ENCODE measurements at regions not wholly inside any gene's neighbourhood (a gene's known extent, or its start where the extent isn't known, plus 50 kb on each side); places are given as distances from the start of the nearest gene placed in this dataset.

DNA sequence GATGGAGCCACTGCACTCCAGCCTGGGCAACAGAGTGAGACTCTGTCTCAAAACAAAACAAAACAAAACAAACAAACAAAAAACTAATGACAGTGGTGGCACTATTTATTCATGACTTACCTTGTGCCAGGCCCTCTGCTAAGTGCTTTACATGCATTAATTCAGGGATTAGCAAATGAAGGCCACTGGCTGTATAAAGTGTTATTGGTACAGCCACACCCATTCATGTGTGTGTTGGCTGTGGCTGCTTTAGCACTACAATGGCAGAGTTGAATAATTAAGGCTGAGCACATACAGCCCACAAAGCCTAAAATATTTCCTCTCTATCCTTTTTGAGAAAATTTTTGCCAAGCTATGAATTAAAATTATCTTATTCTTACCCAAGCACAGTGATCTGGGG is 531.8 kb upstream of the CDH5 start:
- Histone ChIP-seq H3K9me2 (replicated peaks; ENCODE audit: insufficient read depth, low read length) (no peaks in the 10 kb centered on the region), H3K9ac (ENCODE audit: low read length) (no peak overlapping the region), H3K36me3 (ENCODE audit: insufficient read depth, low read length) (no peaks in the 10 kb centered on the region), H3K27ac (ENCODE audit: low read length) (no peak overlapping the region), H4K20me1 (ENCODE audit: insufficient read depth, low read depth, low read length) (no peaks in the 10 kb centered on the region), H3K4me1 (ENCODE audit: low read length) (no peaks in the 10 kb centered on the region), H3K79me2 (ENCODE audit: low read length) (no peaks in the 10 kb centered on the region), H3K9me3 (ENCODE audit: low read length) (no peaks in the 10 kb centered on the region), H2AFZ (ENCODE audit: low read length) (no peak overlapping the region), H3K4me2 (ENCODE audit: low read depth, low read length, poor library complexity, severe bottlenecking) (no peak overlapping the region), H3K4me3 (ENCODE audit: low read length) (no peak overlapping the region), H3K27me3 (ENCODE audit: low read length) (no peaks in the 10 kb centered on the region)
- DNase-seq, result no peak

DNA sequence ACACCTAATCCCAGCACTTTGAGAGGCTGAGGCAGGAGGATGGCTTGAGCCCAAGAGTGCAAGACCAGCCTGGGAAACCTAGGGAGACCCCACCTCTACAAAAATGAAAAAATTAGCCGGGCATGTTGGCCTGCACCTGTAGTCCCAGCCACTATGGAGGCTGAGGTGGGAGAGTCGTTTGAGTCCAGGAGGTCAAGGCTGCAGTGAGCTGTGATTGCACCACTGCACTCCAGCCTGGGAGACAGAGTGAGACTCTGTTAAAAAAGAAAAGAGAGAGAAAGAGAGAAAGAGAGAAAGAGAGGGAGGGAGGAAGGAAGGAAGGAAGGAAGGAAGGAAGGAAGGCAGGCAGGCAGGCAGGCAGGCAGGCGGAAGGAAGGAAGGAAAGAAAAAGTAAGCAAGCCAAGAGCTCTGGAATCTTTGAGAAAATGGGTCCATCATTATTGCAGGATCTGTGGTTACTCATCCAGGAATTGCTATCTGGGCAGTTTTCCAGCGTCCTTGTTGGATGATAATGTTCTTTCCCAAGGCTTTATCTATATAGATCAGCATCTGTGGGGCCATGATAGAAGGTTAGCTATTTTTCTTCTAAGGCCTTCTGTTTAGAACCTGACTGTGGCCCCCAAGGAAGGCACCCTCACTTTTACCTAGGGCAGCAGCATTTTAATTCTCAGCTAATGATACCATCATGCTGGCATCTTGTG is 533.2 kb upstream of the CDH5 start:
- Histone ChIP-seq H3K4me2 (ENCODE audit: low read depth, low read length, poor library complexity, severe bottlenecking) (no peak overlapping the region), H2AFZ (ENCODE audit: low read length) (no peak overlapping the region), H3K36me3 (ENCODE audit: insufficient read depth, low read length) (no peaks in the 10 kb centered on the region), H3K9me3 (ENCODE audit: low read length) (no peaks in the 10 kb centered on the region), H3K27ac (ENCODE audit: low read length) (no peak overlapping the region), H3K9ac (ENCODE audit: low read length) (no peak overlapping the region), H3K4me3 (ENCODE audit: low read length) (no peak overlapping the region), H3K79me2 (ENCODE audit: low read length) (no peaks in the 10 kb centered on the region), H3K4me1 (ENCODE audit: low read length) (no peaks in the 10 kb centered on the region), H3K27me3 (ENCODE audit: low read length) (no peaks in the 10 kb centered on the region), H3K9me2 (replicated peaks; ENCODE audit: insufficient read depth, low read length) (no peaks in the 10 kb centered on the region), H4K20me1 (ENCODE audit: insufficient read depth, low read depth, low read length) (no peaks in the 10 kb centered on the region)
- no peak for DNase-seq

DNA sequence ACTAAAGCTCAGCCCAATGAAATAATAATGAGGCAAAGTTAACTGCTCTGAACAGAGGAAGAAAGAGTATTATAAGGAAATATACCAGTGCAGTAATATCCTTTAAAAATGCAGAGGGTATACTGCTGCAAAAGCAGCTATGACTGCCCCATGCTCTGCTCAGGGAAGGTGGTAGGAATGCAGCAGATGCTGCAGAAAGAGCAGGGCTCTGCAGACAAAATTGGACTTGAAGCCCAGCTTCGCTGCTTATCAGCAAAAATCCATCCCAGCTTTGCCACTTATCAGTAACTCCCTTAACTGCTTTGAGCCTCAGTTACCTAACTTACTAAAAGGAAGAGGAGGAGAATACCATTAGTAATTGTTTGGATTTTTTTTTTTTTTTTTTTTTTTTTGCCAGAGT is 533.8 kb upstream of the CDH5 start:
- Histone ChIP-seq H4K20me1 (ENCODE audit: insufficient read depth, low read depth, low read length) (no peaks in the 10 kb centered on the region), H3K9me2 (replicated peaks; ENCODE audit: insufficient read depth, low read length) (no peaks in the 10 kb centered on the region)

DNA sequence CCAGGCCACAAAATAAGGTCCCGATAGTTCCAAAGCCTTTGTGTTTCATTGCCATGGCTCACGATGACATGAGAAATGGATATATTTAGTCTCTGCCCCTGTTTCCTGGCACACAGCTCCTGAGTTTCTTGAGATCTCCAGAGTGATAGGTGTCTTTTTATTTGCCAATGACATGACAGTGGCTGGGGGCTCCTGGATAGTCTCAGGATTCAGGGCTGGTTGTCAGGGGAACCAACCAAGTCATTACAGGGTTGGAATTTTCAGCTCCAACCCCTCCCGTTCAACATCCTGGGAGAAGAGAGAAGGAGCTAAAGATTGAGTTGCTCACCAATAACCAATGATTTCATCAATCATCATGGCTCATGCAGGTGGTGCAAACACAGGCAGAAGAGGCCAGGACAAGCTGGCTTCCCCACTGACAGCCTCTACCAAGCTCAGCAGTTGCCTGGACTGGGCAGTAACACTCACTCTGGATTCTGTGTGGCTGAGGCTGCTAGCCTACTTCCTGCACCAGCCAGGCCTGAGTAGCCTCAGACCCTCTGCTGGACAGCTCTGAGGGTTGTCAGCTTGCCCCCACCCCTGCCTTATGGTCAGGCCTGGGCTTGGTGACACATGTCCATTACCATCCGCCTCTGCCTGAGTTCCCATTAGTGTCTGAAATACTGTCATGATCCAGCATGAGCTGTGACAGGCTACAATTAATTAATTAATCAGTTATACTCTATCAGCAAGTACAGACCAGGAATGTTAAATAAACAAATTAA is 534.4 kb upstream of the CDH5 start:
- Histone ChIP-seq H3K9me2 (replicated peaks; ENCODE audit: insufficient read depth, low read length) (no peaks in the 10 kb centered on the region), H2AFZ (ENCODE audit: low read length) (no peak overlapping the region), H3K36me3 (ENCODE audit: insufficient read depth, low read length) (no peaks in the 10 kb centered on the region), H3K9ac (ENCODE audit: low read length) (no peak overlapping the region), H3K27me3 (ENCODE audit: low read length) (no peaks in the 10 kb centered on the region), H3K4me1 (ENCODE audit: low read length) (no peaks in the 10 kb centered on the region), H3K9me3 (ENCODE audit: low read length) (no peaks in the 10 kb centered on the region), H3K27ac (ENCODE audit: low read length) (no peak overlapping the region), H4K20me1 (ENCODE audit: insufficient read depth, low read depth, low read length) (no peaks in the 10 kb centered on the region), H3K4me3 (ENCODE audit: low read length) (no peak overlapping the region), H3K79me2 (ENCODE audit: low read length) (no peaks in the 10 kb centered on the region), H3K4me2 (ENCODE audit: low read depth, low read length, poor library complexity, severe bottlenecking) (no peak overlapping the region)
- no peak for DNase-seq

More for the DNA sequence above, 533.8 kb upstream of the CDH5 start:
- no peak for DNase-seq
- Histone ChIP-seq H3K9me3 (ENCODE audit: low read length) (no peaks in the 10 kb centered on the region), H3K4me2 (ENCODE audit: low read depth, low read length, poor library complexity, severe bottlenecking) (no peak overlapping the region), H3K27ac (ENCODE audit: low read length) (no peak overlapping the region), H2AFZ (ENCODE audit: low read length) (no peak overlapping the region), H3K27me3 (ENCODE audit: low read length) (no peaks in the 10 kb centered on the region), H3K9ac (ENCODE audit: low read length) (no peak overlapping the region), H3K79me2 (ENCODE audit: low read length) (no peaks in the 10 kb centered on the region), H3K4me1 (ENCODE audit: low read length) (no peaks in the 10 kb centered on the region), H3K36me3 (ENCODE audit: insufficient read depth, low read length) (no peaks in the 10 kb centered on the region), H3K4me3 (ENCODE audit: low read length) (no peak overlapping the region)

DNA sequence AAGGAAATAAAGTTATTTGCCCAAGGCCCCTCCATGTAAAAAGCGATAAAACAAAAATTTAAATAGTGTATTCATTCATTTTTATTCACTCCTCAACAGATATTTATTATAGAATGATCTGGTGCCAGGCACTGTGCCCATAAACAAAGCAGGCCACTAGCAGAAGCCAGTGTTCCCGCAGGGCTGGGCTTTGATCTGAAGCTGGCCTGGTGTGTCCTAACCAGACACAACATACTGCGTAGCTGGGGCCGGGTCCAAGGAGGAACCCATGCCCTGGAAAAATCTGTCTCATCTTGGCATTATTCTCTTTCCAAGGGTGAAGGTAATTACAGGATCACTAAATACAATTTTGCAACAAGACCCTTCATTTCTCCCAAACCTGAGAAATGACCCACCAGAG is 537.4 kb upstream of the CDH5 start:
- no peak for DNase-seq
- H3K4me1 ChIP-seq (ENCODE audit: low read length), result no peaks in the 10 kb centered on the region
- H3K4me2 ChIP-seq (ENCODE audit: low read depth, low read length, poor library complexity, severe bottlenecking), result no peak overlapping the region
- no peaks in the 10 kb centered on the region for H3K36me3 ChIP-seq (ENCODE audit: insufficient read depth, low read length)
- H3K4me3 ChIP-seq (ENCODE audit: low read length), result no peak overlapping the region
- no peaks in the 10 kb centered on the region for H3K27me3 ChIP-seq (ENCODE audit: low read length)
- no peaks in the 10 kb centered on the region for H3K79me2 ChIP-seq (ENCODE audit: low read length)
- H2AFZ ChIP-seq (ENCODE audit: low read length), result no peak overlapping the region
- H4K20me1 ChIP-seq (ENCODE audit: insufficient read depth, low read depth, low read length), result no peaks in the 10 kb centered on the region
- H3K27ac ChIP-seq (ENCODE audit: low read length), result no peak overlapping the region
- no peaks in the 10 kb centered on the region for H3K9me2 ChIP-seq (replicated peaks; ENCODE audit: insufficient read depth, low read length)
- H3K9ac ChIP-seq (ENCODE audit: low read length), result no peak overlapping the region
- H3K9me3 ChIP-seq (ENCODE audit: low read length), result no peaks in the 10 kb centered on the region

DNA sequence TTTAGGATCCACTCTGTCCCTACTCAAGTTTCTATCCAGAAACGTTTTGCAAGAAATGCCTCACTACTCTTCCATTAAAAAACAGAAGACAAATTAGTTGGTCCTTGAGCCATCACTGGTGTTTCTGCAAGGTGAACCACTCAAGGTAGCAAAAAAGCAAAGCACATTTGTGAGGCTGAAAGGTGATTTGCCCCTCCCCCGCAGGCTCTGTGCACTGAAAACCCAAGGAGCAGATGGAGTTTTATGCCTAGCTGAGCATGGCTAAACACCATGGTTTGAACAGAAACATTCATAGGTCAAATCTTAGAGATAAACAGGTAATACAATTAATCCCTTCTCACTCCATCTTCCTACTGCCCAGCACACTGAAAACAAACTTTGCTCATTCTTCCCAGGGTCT is 538.2 kb upstream of the CDH5 start:
- no peak overlapping the region for H3K4me3 ChIP-seq (ENCODE audit: low read length)
- H3K27me3 ChIP-seq (ENCODE audit: low read length), result no peaks in the 10 kb centered on the region
- no peaks in the 10 kb centered on the region for H3K36me3 ChIP-seq (ENCODE audit: insufficient read depth, low read length)

DNA sequence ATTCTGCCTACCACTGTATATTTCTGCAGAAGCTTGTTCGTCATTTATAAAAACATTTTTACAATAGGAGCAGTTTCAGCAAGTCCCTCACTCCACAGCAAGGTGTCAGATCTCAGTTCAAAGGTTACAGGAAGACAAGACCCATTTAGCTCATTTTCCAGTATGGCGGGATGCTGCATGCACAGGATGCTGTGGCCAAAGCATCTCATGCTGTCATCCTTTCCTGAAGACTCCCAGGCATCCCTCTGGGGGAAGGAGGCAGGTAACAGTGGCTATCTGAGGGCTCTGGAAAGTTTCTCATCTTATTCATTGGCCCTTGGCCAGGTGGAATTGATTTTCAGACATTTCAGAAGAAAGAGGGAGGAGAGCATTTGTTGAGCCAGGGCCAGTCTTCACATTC is 539.3 kb upstream of the CDH5 start:
- Histone ChIP-seq H3K27me3 (ENCODE audit: low read length) (no peaks in the 10 kb centered on the region), H3K9me2 (replicated peaks; ENCODE audit: insufficient read depth, low read length) (no peaks in the 10 kb centered on the region), H3K36me3 (ENCODE audit: insufficient read depth, low read length) (no peaks in the 10 kb centered on the region), H3K4me2 (ENCODE audit: low read depth, low read length, poor library complexity, severe bottlenecking) (no peak overlapping the region), H3K4me3 (ENCODE audit: low read length) (no peak overlapping the region), H3K9ac (ENCODE audit: low read length) (no peak overlapping the region), H4K20me1 (ENCODE audit: insufficient read depth, low read depth, low read length) (no peaks in the 10 kb centered on the region), H3K9me3 (ENCODE audit: low read length) (no peaks in the 10 kb centered on the region), H2AFZ (ENCODE audit: low read length) (no peak overlapping the region), H3K27ac (ENCODE audit: low read length) (no peak overlapping the region), H3K79me2 (ENCODE audit: low read length) (no peaks in the 10 kb centered on the region), H3K4me1 (ENCODE audit: low read length) (no peaks in the 10 kb centered on the region)
- no peak for DNase-seq

More for the DNA sequence above, 538.2 kb upstream of the CDH5 start:
- DNase-seq, result no peak
- Histone ChIP-seq H3K4me1 (ENCODE audit: low read length) (no peaks in the 10 kb centered on the region), H3K9ac (ENCODE audit: low read length) (no peak overlapping the region), H3K9me2 (replicated peaks; ENCODE audit: insufficient read depth, low read length) (no peaks in the 10 kb centered on the region), H3K79me2 (ENCODE audit: low read length) (no peaks in the 10 kb centered on the region), H2AFZ (ENCODE audit: low read length) (no peak overlapping the region), H3K27ac (ENCODE audit: low read length) (no peak overlapping the region), H3K4me2 (ENCODE audit: low read depth, low read length, poor library complexity, severe bottlenecking) (no peak overlapping the region), H4K20me1 (ENCODE audit: insufficient read depth, low read depth, low read length) (no peaks in the 10 kb centered on the region), H3K9me3 (ENCODE audit: low read length) (no peaks in the 10 kb centered on the region)

DNA sequence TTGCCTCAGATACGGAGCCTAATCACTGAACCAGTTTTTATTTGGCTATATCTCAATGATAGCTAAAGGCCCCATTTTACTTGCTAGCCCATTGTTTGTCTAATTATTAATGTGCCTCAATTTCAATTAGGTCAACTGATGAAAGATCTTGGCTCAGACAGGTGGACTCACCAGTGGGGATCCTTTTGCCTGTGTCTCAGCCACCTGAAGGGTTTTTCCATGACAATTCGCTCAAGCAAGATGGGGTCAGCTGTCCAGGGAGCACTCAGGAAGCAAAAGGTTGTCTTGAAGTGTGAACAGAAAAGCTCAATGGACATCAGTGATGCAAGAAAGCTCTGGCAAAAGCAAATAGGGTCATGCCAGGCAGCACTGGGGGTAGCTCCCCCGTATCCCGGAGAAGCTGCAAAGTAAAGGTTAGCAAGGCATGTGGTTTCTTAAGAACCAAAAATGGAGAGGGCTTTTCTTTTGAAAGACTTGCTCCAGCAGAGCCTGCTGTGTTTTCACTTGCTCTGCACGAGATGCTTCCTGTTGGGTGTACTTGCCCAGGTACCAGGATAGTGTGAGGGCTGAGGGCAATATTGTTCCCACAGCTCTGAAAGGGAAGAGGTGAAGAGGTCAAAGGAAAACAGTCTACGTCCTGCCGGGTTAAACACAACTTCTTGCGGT is 541.2 kb upstream of the CDH5 start:
- no peaks in the 10 kb centered on the region for H3K36me3 ChIP-seq (ENCODE audit: insufficient read depth, low read length)

More for the DNA sequence above, 541.2 kb upstream of the CDH5 start:
- no peaks in the 10 kb centered on the region for H3K79me2 ChIP-seq (ENCODE audit: low read length)
- no peak overlapping the region for H3K4me2 ChIP-seq (ENCODE audit: low read depth, low read length, poor library complexity, severe bottlenecking)
- no peak overlapping the region for H2AFZ ChIP-seq (ENCODE audit: low read length)
- no peak overlapping the region for H3K9ac ChIP-seq (ENCODE audit: low read length)
- no peak for DNase-seq
- no peaks in the 10 kb centered on the region for H4K20me1 ChIP-seq (ENCODE audit: insufficient read depth, low read depth, low read length)
- H3K9me3 ChIP-seq (ENCODE audit: low read length), result no peaks in the 10 kb centered on the region
- H3K4me1 ChIP-seq (ENCODE audit: low read length), result no peaks in the 10 kb centered on the region
- H3K27me3 ChIP-seq (ENCODE audit: low read length), result no peaks in the 10 kb centered on the region
- no peak overlapping the region for H3K27ac ChIP-seq (ENCODE audit: low read length)
- no peaks in the 10 kb centered on the region for H3K9me2 ChIP-seq (replicated peaks; ENCODE audit: insufficient read depth, low read length)
- H3K4me3 ChIP-seq (ENCODE audit: low read length), result no peak overlapping the region

All from Karpas-422 (cell line).